H9 (cell line): ENCODE measurements at regions not wholly inside any gene's neighbourhood (a gene's known extent, or its start where the extent isn't known, plus 50 kb on each side); places are given as distances from the start of the nearest gene placed in this dataset.

Source experiments
- DNase-seq: peaks from one replicate; pipeline ENCODE4 v3.0.0-alpha.2; 2017
- H2AFZ ChIP-seq: one replicate; pipeline ENCODE4 v1.6.1; 2013; ENCODE audit warnings: mild to moderate bottlenecking, low read length, control low read depth, moderate library complexity
- H2AK5ac ChIP-seq: 2 replicates; pipeline ENCODE4 v1.6.1; 2013; ENCODE audit warnings: low read length, control low read depth, mixed read lengths; ENCODE audit not compliant: insufficient read length
- H2BK120ac ChIP-seq: one replicate; pipeline ENCODE4 v1.6.1; 2013; ENCODE audit warnings: low read depth, mild to moderate bottlenecking, low read length, control low read depth, inconsistent platforms; ENCODE audit not compliant: poor library complexity, severe bottlenecking
- H2BK12ac ChIP-seq: 2 replicates; pipeline ENCODE4 v1.6.1; 2013; ENCODE audit warnings: low read length, control low read depth, mixed read lengths, low read depth; ENCODE audit not compliant: insufficient read length
- H2BK15ac ChIP-seq: 2 replicates; pipeline ENCODE4 v1.6.1; 2013; ENCODE audit warnings: low read depth, low read length, control low read depth
- H2BK20ac ChIP-seq: one replicate; pipeline ENCODE4 v1.6.1; 2013; ENCODE audit warnings: low read depth, mild to moderate bottlenecking, low read length, control low read depth, inconsistent platforms; ENCODE audit not compliant: poor library complexity, severe bottlenecking
- H2BK5ac ChIP-seq: 2 replicates; pipeline ENCODE4 v1.6.1; 2013; ENCODE audit warnings: low read length, control low read depth, mixed read lengths; ENCODE audit not compliant: insufficient read length
- H3K14ac ChIP-seq: 2 replicates; pipeline ENCODE4 v1.6.1; 2013; ENCODE audit warnings: low read length, control low read depth; ENCODE audit not compliant: insufficient read depth
- H3K18ac ChIP-seq: 2 replicates; pipeline ENCODE4 v1.6.1; 2013; ENCODE audit warnings: low read depth, mild to moderate bottlenecking, mixed read lengths, low read length, control low read depth; ENCODE audit not compliant: insufficient read length
- H3K23ac ChIP-seq: 2 replicates; pipeline ENCODE4 v1.6.1; 2013; ENCODE audit warnings: low read length, control low read depth, mixed read lengths, low read depth; ENCODE audit not compliant: insufficient read length
- H3K23me2 ChIP-seq: 2 replicates; pipeline ENCODE4 v1.6.1; 2013; ENCODE audit warnings: low read depth, mild to moderate bottlenecking, mixed read lengths, low read length, control low read depth; ENCODE audit not compliant: insufficient read length, poor library complexity, severe bottlenecking
- H3K27ac ChIP-seq: 2 replicates; pipeline ENCODE4 v1.5.1; 2013; ENCODE audit warnings: low read length, control low read depth, mixed read lengths, low read depth; ENCODE audit not compliant: insufficient read length
- H3K27me3 ChIP-seq: 2 replicates; pipeline ENCODE4 v1.6.1; 2013; ENCODE audit warnings: low read length, control low read depth, inconsistent platforms; ENCODE audit not compliant: insufficient read depth
- H3K4ac ChIP-seq: 2 replicates; pipeline ENCODE4 v1.6.1; 2013; ENCODE audit warnings: low read depth, mild to moderate bottlenecking, control low read depth, inconsistent platforms, low read length, moderate library complexity
- H3K4me1 ChIP-seq: 2 replicates; pipeline ENCODE4 v1.6.1; 2013; ENCODE audit warnings: low read length, control low read depth, inconsistent platforms; ENCODE audit not compliant: insufficient read depth
- H3K4me2 ChIP-seq: 2 replicates; pipeline ENCODE4 v1.6.1; 2013; ENCODE audit warnings: low read length, control low read depth, mixed read lengths; ENCODE audit not compliant: insufficient read length, insufficient read depth
- H3K56ac ChIP-seq: 2 replicates; pipeline ENCODE4 v1.6.1; 2013; ENCODE audit warnings: low read depth, mild to moderate bottlenecking, mixed read lengths, low read length, control low read depth; ENCODE audit not compliant: insufficient read length
- H3K79me1 ChIP-seq: 2 replicates; pipeline ENCODE4 v1.6.1; 2013; ENCODE audit warnings: low read depth, mild to moderate bottlenecking, moderate library complexity, low read length, control low read depth, inconsistent platforms; ENCODE audit not compliant: insufficient read depth, poor library complexity, severe bottlenecking
- H3K79me2 ChIP-seq: 2 replicates; pipeline ENCODE4 v1.6.1; 2013; ENCODE audit warnings: low read length, control low read depth, inconsistent platforms; ENCODE audit not compliant: insufficient read depth
- H3K9ac ChIP-seq: 2 replicates; pipeline ENCODE4 v1.6.1; 2013; ENCODE audit warnings: low read length, control low read depth, mixed read lengths; ENCODE audit not compliant: insufficient read length; ENCODE audit errors: extremely low read depth
- H3K9me3 ChIP-seq: one replicate; pipeline ENCODE4 v1.6.1; 2013; ENCODE audit warnings: low read depth, low read length, inconsistent platforms; ENCODE audit not compliant: control insufficient read depth
- H3T11ph ChIP-seq: one replicate; pipeline ENCODE4 v1.6.1; 2013; ENCODE audit warnings: mild to moderate bottlenecking, low read length, control low read depth, inconsistent platforms
- H4K20me1 ChIP-seq: one replicate; pipeline ENCODE4 v1.6.1; 2013; ENCODE audit not compliant: control insufficient read depth, insufficient read length, insufficient read depth
- H4K5ac ChIP-seq: 2 replicates; pipeline ENCODE4 v1.6.1; 2013; ENCODE audit warnings: low read depth, mild to moderate bottlenecking, mixed read lengths, low read length, control low read depth; ENCODE audit not compliant: insufficient read length
- H4K8ac ChIP-seq: replicated peaks from 2 replicates; pipeline ENCODE4 v1.6.1; 2013; ENCODE audit warnings: low read length, control low read depth, mixed read lengths, low read depth; ENCODE audit not compliant: insufficient read length
- H4K91ac ChIP-seq: 2 replicates; pipeline ENCODE4 v1.6.1; 2013; ENCODE audit warnings: low read depth, mild to moderate bottlenecking, moderate library complexity, mixed read lengths, low read length, control low read depth; ENCODE audit not compliant: insufficient read length
- H3K27ac Mint-ChIP-seq, 3 experiments: 2 replicates in 2 of 3; 3 replicates in 1 of 3; pipeline ENCODE4 v1.8.0; 2020 to 2021; ENCODE audit warnings: mixed read lengths in 3 of 3, mild to moderate bottlenecking in 1 of 3, moderate library complexity in 1 of 3
- H3K27me3 Mint-ChIP-seq: 2 replicates; pipeline ENCODE4 v1.8.0; 2021; ENCODE audit warnings: low read depth, mild to moderate bottlenecking, moderate library complexity, mixed read lengths
- H3K36me3 Mint-ChIP-seq, 3 experiments: 2 replicates in 2 of 3; 3 replicates in 1 of 3; pipeline ENCODE4 v1.8.0; 2020 to 2021; ENCODE audit warnings: low read depth in 3 of 3, mixed read lengths in 3 of 3; ENCODE audit not compliant: insufficient read depth in 1 of 3
- H3K4me1 Mint-ChIP-seq, 2 experiments: 2 replicates each; pipeline ENCODE4 v1.8.0; 2020; ENCODE audit warnings: mixed read lengths in 2 of 2
- H3K4me3 Mint-ChIP-seq, 2 experiments: 2 replicates in 1 of 2; 3 replicates in 1 of 2; pipeline ENCODE4 v1.8.0; 2020 to 2021; ENCODE audit warnings: mild to moderate bottlenecking in 2 of 2, mixed read lengths in 2 of 2, moderate library complexity in 1 of 2
- H3K9me3 Mint-ChIP-seq, 2 experiments: 2 replicates in 1 of 2; 3 replicates in 1 of 2; pipeline ENCODE4 v1.8.0; 2020; ENCODE audit warnings: mild to moderate bottlenecking in 2 of 2, mixed read lengths in 2 of 2, moderate library complexity in 1 of 2
- WGBS: extraction: QIAGEN DNeasy Blood & Tissue Kit; methylation state at CpG from one replicate; pipeline ENCODE4 v1.1.7; 2013; ENCODE audit warnings: missing lambda C conversion rate, low lambda C conversion rate, mixed read lengths; ENCODE audit not compliant: insufficient read length; ENCODE audit errors: extremely low coverage; 5-methylcytosine and 5-hydroxymethylcytosine counted together
- TF ChIP-seq, protein P1 (sequence below): fragments of 200-600 bp; sonication (generic); conservative IDR thresholded peaks from 3 replicates; pipeline ENCODE4 v1.8.0; 2021; ENCODE audit warnings: antibody characterized with exemption, mild to moderate bottlenecking

DNA sequence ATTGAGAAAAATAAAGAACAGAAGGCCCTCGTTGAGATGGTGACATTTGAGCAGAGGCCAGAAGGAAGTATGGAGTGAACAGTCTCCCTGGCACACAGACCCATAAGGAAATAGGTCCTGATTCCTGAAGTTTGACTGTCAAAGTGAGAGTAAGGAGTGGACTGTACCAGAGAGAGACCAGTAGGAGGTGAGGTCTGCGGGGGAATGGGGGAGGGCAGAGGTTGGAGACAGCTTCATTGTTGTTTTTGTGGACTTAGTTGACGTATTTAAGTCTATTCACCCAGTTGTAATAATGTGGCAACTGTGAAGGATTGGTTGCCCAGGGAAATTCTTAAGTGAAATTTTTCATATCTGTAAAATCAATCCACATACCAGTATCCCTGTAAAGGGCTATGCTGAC is 110.7 kb downstream of the TFAP2B start:
- WGBS = no CpG with 5 or more reads among the region's 3 CpGs

More for the DNA sequence above, 110.7 kb downstream of the TFAP2B start:
- Histone ChIP-seq H4K20me1 (no peaks in the 10 kb centered on the region), H3K79me1 (no peaks in the 10 kb centered on the region), H2AFZ (no peak overlapping the region), H3K23ac (no peak overlapping the region), H4K5ac (no peak overlapping the region), H2BK12ac (no peak overlapping the region), H2BK20ac (no peak overlapping the region), H3K4me2 (no peak overlapping the region), H3K9ac (no peak overlapping the region), H2BK120ac (no peak overlapping the region), H2BK15ac (no peak overlapping the region), H3K4ac (no peak overlapping the region), H3K56ac (no peak overlapping the region), H4K8ac (no peak overlapping the region), H3K23me2 (no peaks in the 10 kb centered on the region), H3T11ph (no peak overlapping the region), H2BK5ac (no peak overlapping the region), H3K27me3 (no peaks in the 10 kb centered on the region), H4K91ac (no peak overlapping the region), H3K4me1 (no peaks in the 10 kb centered on the region; the same call in 1 of the 2 replicates), H3K79me2 (no peaks in the 10 kb centered on the region), H3K9me3 (no peaks in the 10 kb centered on the region), H3K27ac (no peak overlapping the region), H3K14ac (no peak overlapping the region), H2AK5ac (no peak overlapping the region), H3K18ac (no peak overlapping the region)
- H3K4me3 Mint-ChIP-seq = no peak overlapping the region
- no peak for DNase-seq
- H3K4me1 Mint-ChIP-seq = peaks cover 5 to 10% of the 10 kb centered on the region in 2 experiments
- H3K36me3 Mint-ChIP-seq = no peaks in the 10 kb centered on the region
- no peak overlapping the region for H3K27ac Mint-ChIP-seq
- no peaks in the 10 kb centered on the region for H3K27me3 Mint-ChIP-seq
- no peaks in the 10 kb centered on the region for H3K9me3 Mint-ChIP-seq
- TF ChIP-seq, protein P1, sequence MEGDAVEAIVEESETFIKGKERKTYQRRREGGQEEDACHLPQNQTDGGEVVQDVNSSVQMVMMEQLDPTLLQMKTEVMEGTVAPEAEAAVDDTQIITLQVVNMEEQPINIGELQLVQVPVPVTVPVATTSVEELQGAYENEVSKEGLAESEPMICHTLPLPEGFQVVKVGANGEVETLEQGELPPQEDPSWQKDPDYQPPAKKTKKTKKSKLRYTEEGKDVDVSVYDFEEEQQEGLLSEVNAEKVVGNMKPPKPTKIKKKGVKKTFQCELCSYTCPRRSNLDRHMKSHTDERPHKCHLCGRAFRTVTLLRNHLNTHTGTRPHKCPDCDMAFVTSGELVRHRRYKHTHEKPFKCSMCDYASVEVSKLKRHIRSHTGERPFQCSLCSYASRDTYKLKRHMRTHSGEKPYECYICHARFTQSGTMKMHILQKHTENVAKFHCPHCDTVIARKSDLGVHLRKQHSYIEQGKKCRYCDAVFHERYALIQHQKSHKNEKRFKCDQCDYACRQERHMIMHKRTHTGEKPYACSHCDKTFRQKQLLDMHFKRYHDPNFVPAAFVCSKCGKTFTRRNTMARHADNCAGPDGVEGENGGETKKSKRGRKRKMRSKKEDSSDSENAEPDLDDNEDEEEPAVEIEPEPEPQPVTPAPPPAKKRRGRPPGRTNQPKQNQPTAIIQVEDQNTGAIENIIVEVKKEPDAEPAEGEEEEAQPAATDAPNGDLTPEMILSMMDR = no peak
